Pancreas (tissue), 10 donors: ENCODE measurements at regions not wholly inside any gene's neighbourhood (a gene's known extent, or its start where the extent isn't known, plus 50 kb on each side); places are given as distances from the start of the nearest gene placed in this dataset.

ENCODE experiments used
- ATAC-seq, 4 donors: fragments of 200-7000 bp; cut with Tn5 transposase; one replicate each; pipeline versions ENCODE4 v1.8.0 to v1.9.1; 2020; ENCODE audit warnings: mild to moderate bottlenecking in 4 of 4, moderate library complexity in 4 of 4
- DNase-seq, 6 donors: peaks; one replicate each; pipeline ENCODE4 v3.0.0-alpha.2; 2020
- FAIRE-seq: peaks from 2 replicates; lab custom pipeline; 2012; peaks lifted over from hg19 to GRCh38; lab: Jason Lieb, UNC
- H3K27ac ChIP-seq, 4 donors: fragments of 200-600 bp; sonication (generic); 1 replicate in 3 of 4; 2 replicates in 1 of 4; pipeline versions ENCODE4 v1.5.0 to v1.8.0; 2020
- H3K27me3 ChIP-seq, 4 donors: fragments of 200-600 bp; one replicate each; pipeline ENCODE4 v1.8.0; 2021
- H3K36me3 ChIP-seq, 3 donors: fragments of 200-600 bp; sonication (generic) in 1 of 3; one replicate each; pipeline versions ENCODE4 v1.5.0 to v1.8.0; 2020 to 2021
- H3K4me1 ChIP-seq, 3 donors: fragments of 200-600 bp; one replicate each; pipeline ENCODE4 v1.8.0; 2021
- H3K4me3 ChIP-seq, 4 donors: fragments of 200-600 bp; sonication (generic) in 2 of 4; one replicate each; pipeline versions ENCODE4 v1.5.0 to v1.8.0; 2020 to 2021
- H3K9me3 ChIP-seq, 4 donors: fragments of 200-600 bp; one replicate each; pipeline ENCODE4 v1.8.0; 2021
- CTCF ChIP-seq, 4 donors: fragments of 200-600 bp; sonication (generic) in 3 of 4; IDR thresholded peaks; one replicate each; pipeline versions ENCODE4 v1.5.0 to v1.8.0; 2021; ENCODE audit warnings: antibody characterized with exemption in 4 of 4
- WGBS, 2 donors: extraction: QIAGEN DNeasy Blood & Tissue Kit; methylation state at CpG; one replicate each; pipeline ENCODE4 v1.1.7; 2013; 5-methylcytosine and 5-hydroxymethylcytosine counted together
- intact Hi-C, 3 donors: fragments of 100-400 bp; cut with DNase I; formaldehyde crosslinking; loops; one replicate each; pipeline versions ENCODE4 v1.11.1 to v1.14.2; 2022
- donor health status: healthy with polysubstance abuse.
- donor health status: DM: no; HTN: no; CAD: no; lungs with moderate emphysema.
- donor health status: DM: no; HTN: no; CAD: no.
- donor health status: control.
- donor health status: control.
- donor health status: Bipolar disorder and iron deficiency.
- donor health status: DM: yes; HTN: yes; CAD: no.
- donor health status: DM: no; HTN: no; CAD: no.
- donor health status: DM: no; HTN: no; CAD: no.
- donor health status: DM: yes; HTN: yes; CAD: no.

- TF ChIP-seq CTCF (IDR thresholded peaks at IDR 0.05): no peak
- Histone ChIP-seq H3K36me3 (no peaks in the 10 kb centered on the region), H3K9me3 (no peaks in the 10 kb centered on the region), H3K27ac (no peak overlapping the region), H3K4me3 (no peak overlapping the region), H3K4me1 (peaks cover 0 to 9% (median 0%) of the 10 kb centered on the region in 3 donors), H3K27me3 (no peaks in the 10 kb centered on the region)
- no peak for FAIRE-seq
- no peak for DNase-seq
- ATAC-seq: no peak
- 79 to 89% methylated on average over 5 of the region's 5 CpGs for WGBS, 2 donors
- intact Hi-C loops: no loop called here
Observed at GRCh38 chr2:47315475-47315874, 53.6 kb upstream of the EPCAM start.

- H3K9me3 ChIP-seq: no peaks in the 10 kb centered on the region
- H3K4me1 ChIP-seq: peaks cover 0 to 13% (median 3%) of the 10 kb centered on the region in 3 donors
- no peaks in the 10 kb centered on the region for H3K36me3 ChIP-seq
- H3K4me3 ChIP-seq: no peak overlapping the region
- FAIRE-seq (no peak), DNase-seq (no peak), ATAC-seq (no peak)
- WGBS, 2 donors: 63 to 75% methylated on average over 2 of the region's 2 CpGs
- no peaks in the 10 kb centered on the region for H3K27me3 ChIP-seq
- intact Hi-C loops: no loop called here
- TF ChIP-seq CTCF (IDR thresholded peaks at IDR 0.05): no peak
- H3K27ac ChIP-seq: no peak overlapping the region
Observed at GRCh38 chr2:47313728-47314127, 55.4 kb upstream of the EPCAM start.

DNA sequence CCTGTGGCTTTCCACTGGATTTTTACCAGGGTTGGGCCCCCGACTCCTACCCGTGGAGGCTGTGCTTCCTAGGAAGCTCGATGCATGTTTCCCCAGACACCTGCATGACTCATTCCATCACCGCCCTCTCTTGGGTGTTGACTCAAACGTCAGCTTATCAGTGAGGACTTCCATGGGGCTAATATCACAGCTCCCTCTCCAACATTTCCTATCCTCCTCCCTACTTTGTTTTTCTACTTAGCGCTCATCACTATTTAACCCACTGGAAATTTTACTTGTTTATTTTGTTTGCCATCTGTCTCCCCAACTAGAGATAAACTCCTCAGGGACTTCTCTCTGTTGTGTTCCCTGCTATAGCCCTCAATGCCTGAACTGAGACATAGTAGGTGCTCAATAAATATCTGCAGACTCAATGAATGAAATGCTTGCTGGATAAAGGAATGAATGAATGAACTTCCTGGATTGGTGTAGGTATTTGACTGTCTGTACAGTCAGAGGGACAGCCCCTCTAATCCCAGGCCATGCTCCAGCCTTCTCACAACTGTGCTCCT is 55.9 kb upstream of the EPCAM start:
- DNase-seq (peak in 1 of 6 donors; percentile 22), FAIRE-seq (no peak), ATAC-seq (peak; percentile 42 to 83 (median 60))
- Histone ChIP-seq H3K27ac (peak overlapping the region in 1 of 4 donors; percentile 4), H3K36me3 (no peaks in the 10 kb centered on the region), H3K4me3 (no peak overlapping the region), H3K27me3 (no peaks in the 10 kb centered on the region), H3K9me3 (no peaks in the 10 kb centered on the region), H3K4me1 (peaks cover 0 to 13% (median 3%) of the 10 kb centered on the region in 3 donors)
- intact Hi-C loops: no loop called here
- 33 to 42% methylated on average over 6 of the region's 6 CpGs for whole genome bisulfite sequencing, 2 donors
- no peak for TF ChIP-seq CTCF (IDR thresholded peaks at IDR 0.05)

DNA sequence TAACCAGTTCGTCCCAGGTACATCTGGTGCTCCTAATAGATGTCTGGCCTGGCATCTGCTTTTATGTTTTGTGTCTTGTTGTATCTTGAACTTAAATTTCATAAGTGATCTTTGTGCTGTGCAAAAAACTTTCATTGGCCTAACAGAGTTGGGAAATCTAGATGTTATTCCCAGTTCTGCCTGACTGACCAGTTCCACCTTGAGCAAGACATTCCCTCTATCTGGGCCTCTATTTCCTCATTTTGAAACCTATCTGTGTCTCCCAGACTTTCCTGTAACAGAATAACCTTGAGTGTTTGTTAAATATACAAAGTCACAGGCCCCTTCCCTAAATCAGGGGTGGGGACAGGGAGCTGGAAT is 56.6 kb upstream of the EPCAM start:
- H3K4me1 ChIP-seq: peaks cover 0 to 13% (median 3%) of the 10 kb centered on the region in 3 donors
- DNase-seq (no peak), FAIRE-seq (no peak), ATAC-seq (no peak)
- no peak for TF ChIP-seq CTCF (IDR thresholded peaks at IDR 0.05)
- no peaks in the 10 kb centered on the region for H3K27me3 ChIP-seq
- no peaks in the 10 kb centered on the region for H3K36me3 ChIP-seq
- H3K4me3 ChIP-seq: no peak overlapping the region
- peak overlapping the region in 1 of 4 donors; percentile 4 for H3K27ac ChIP-seq
- WGBS, 2 donors: 77 to 92% methylated on average over 1 of the region's 1 CpG
- no peaks in the 10 kb centered on the region for H3K9me3 ChIP-seq
- intact Hi-C loops: no loop called here

- no peak overlapping the region for H3K4me3 ChIP-seq
- H3K4me1 ChIP-seq: peaks cover 0 to 13% (median 3%) of the 10 kb centered on the region in 3 donors
- DNase-seq (no peak), FAIRE-seq (no peak), ATAC-seq (no peak)
- peak overlapping the region; percentile 50 to 77 (median 62) for H3K27ac ChIP-seq
- intact Hi-C loops: no loop called here
- no peaks in the 10 kb centered on the region for H3K27me3 ChIP-seq
- H3K36me3 ChIP-seq: no peaks in the 10 kb centered on the region
- no peak for TF ChIP-seq CTCF (IDR thresholded peaks at IDR 0.05)
- H3K9me3 ChIP-seq: no peaks in the 10 kb centered on the region
- 86 to 89% methylated on average over 7 of the region's 7 CpGs for WGBS, 2 donors
Observed at GRCh38 chr2:47311764-47312490, 57.2 kb upstream of the EPCAM start.
